Mucosa of stomach (tissue), 1 donor: ENCODE measurements at regions not wholly inside any gene's neighbourhood (a gene's known extent, or its start where the extent isn't known, plus 50 kb on each side); places are given as distances from the start of the nearest gene placed in this dataset.

Source experiments
- H3K27me3 ChIP-seq: one replicate; pipeline ENCODE4 v1.7.0; 2013; ENCODE audit warnings: mild to moderate bottlenecking, low read length; ENCODE audit not compliant: control insufficient read depth, insufficient read depth
- H3K36me3 ChIP-seq: one replicate; pipeline ENCODE4 v1.7.0; 2013; ENCODE audit warnings: low read length; ENCODE audit not compliant: control insufficient read depth, insufficient read depth
- H3K4me1 ChIP-seq: one replicate; pipeline ENCODE4 v1.7.0; 2013; ENCODE audit warnings: mild to moderate bottlenecking, low read length; ENCODE audit not compliant: control insufficient read depth, insufficient read depth
- H3K4me3 ChIP-seq: one replicate; pipeline ENCODE4 v1.7.0; 2013; ENCODE audit warnings: low read length
- H3K9ac ChIP-seq: one replicate; pipeline ENCODE4 v1.7.0; 2013; ENCODE audit warnings: mild to moderate bottlenecking, low read length, moderate library complexity
- H3K9me3 ChIP-seq: one replicate; pipeline ENCODE4 v1.7.0; 2013; ENCODE audit warnings: mild to moderate bottlenecking, low read length, moderate library complexity; ENCODE audit not compliant: control insufficient read depth
- donor health status: Pancreatic carcinoma.

- no peaks in the 10 kb centered on the region for H3K4me1 ChIP-seq
- no peak overlapping the region for H3K9ac ChIP-seq
- H3K27me3 ChIP-seq: no peaks in the 10 kb centered on the region
- no peaks in the 10 kb centered on the region for H3K9me3 ChIP-seq
- no peaks in the 10 kb centered on the region for H3K36me3 ChIP-seq
- no peak overlapping the region for H3K4me3 ChIP-seq
Measured at GRCh38 chr1:56442290-56442877, 137.0 kb downstream of the PLPP3 start.

DNA sequence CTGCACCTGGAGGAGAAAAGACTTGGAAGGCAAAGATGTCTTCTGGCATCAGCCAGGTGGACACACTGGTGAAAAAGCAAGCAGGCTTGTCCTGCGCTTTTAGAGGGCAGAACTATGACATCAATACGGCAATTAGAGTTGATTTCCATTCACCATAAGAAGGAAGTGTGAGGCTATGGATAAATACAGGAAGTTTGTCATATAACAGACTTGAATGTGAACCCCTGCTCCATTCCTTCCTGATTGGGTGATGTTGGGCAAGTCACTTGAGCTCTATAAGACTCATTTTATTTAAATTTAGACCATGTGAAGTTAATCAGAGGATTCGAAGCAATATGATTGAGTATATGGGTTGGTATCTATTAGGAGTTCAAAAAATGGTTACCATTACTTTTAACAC lies 137.8 kb downstream of the PLPP3 start:
- Histone ChIP-seq H3K36me3 (no peaks in the 10 kb centered on the region), H3K9me3 (no peaks in the 10 kb centered on the region), H3K4me3 (no peak overlapping the region), H3K9ac (no peak overlapping the region), H3K27me3 (no peaks in the 10 kb centered on the region), H3K4me1 (no peaks in the 10 kb centered on the region)

- Histone ChIP-seq H3K36me3 (no peaks in the 10 kb centered on the region), H3K4me1 (peaks cover 7% of the 10 kb centered on the region), H3K27me3 (no peaks in the 10 kb centered on the region), H3K9me3 (no peaks in the 10 kb centered on the region), H3K4me3 (no peak overlapping the region), H3K9ac (no peak overlapping the region)
Measured at GRCh38 chr1:56439610-56440264, 139.6 kb downstream of the PLPP3 start.

GRCh38 chr1:56438901-56439551 lies 140.3 kb downstream of the PLPP3 start:
- Histone ChIP-seq H3K27me3 (no peaks in the 10 kb centered on the region), H3K9me3 (no peaks in the 10 kb centered on the region), H3K9ac (no peak overlapping the region), H3K36me3 (no peaks in the 10 kb centered on the region), H3K4me3 (no peak overlapping the region), H3K4me1 (peaks cover 12% of the 10 kb centered on the region)

DNA sequence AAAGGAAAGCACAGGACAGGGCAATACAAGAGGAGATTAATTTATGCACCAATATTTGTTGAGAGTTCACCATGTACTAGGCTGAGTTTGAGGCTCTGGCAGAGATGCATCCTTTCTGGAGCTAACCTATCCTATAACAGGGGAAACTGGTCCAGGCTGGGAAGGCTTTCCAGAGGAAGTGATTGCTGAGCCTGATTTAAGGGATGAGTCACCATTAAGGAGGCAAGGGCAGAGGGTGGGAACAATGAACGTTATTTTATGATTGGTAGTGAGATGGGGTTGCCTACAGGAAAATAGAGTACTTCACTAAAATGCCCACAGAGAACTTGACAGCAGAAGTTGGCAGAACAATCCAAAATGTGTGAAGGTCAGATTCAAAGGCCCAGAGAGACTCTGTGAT lies 141.4 kb downstream of the PLPP3 start:
- Histone ChIP-seq H3K4me1 (peaks cover 23% of the 10 kb centered on the region), H3K36me3 (no peaks in the 10 kb centered on the region), H3K9me3 (no peaks in the 10 kb centered on the region), H3K9ac (no peak overlapping the region), H3K27me3 (no peaks in the 10 kb centered on the region), H3K4me3 (no peak overlapping the region)

DNA sequence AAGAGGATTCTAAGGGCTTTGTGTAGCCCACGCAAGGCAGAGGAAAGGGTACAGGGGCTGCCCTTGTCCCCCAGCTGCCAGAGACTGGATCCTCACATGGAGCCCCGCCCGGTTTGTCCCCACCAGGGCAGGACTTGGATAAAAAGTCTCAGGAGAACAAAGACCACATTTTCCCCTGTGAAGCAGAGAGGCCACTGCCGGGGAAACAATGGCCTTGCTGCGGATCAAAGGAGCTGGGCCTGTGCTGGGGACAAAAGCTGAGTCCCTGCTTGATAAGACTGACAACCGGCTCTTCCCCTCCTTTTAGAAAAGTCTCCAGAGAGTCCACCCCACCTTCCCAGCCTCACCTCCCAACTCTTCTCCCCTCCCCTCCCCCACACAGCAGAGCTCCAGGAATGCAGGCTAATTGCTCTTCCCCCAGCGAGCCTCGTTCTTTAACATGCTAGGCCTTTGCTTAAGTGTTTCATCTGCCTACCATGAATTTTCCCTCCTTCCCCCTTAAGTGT lies 142.4 kb downstream of the PLPP3 start:
- Histone ChIP-seq H3K4me3 (no peak overlapping the region), H3K27me3 (no peaks in the 10 kb centered on the region), H3K36me3 (no peaks in the 10 kb centered on the region), H3K4me1 (peaks cover 33% of the 10 kb centered on the region), H3K9ac (no peak overlapping the region), H3K9me3 (no peaks in the 10 kb centered on the region)

- Histone ChIP-seq H3K36me3 (no peaks in the 10 kb centered on the region), H3K4me1 (peaks cover 34% of the 10 kb centered on the region), H3K9me3 (no peaks in the 10 kb centered on the region), H3K27me3 (no peaks in the 10 kb centered on the region), H3K4me3 (no peak overlapping the region), H3K9ac (no peak overlapping the region)
Measured at GRCh38 chr1:56436296-56436695, 143.1 kb downstream of the PLPP3 start.

DNA sequence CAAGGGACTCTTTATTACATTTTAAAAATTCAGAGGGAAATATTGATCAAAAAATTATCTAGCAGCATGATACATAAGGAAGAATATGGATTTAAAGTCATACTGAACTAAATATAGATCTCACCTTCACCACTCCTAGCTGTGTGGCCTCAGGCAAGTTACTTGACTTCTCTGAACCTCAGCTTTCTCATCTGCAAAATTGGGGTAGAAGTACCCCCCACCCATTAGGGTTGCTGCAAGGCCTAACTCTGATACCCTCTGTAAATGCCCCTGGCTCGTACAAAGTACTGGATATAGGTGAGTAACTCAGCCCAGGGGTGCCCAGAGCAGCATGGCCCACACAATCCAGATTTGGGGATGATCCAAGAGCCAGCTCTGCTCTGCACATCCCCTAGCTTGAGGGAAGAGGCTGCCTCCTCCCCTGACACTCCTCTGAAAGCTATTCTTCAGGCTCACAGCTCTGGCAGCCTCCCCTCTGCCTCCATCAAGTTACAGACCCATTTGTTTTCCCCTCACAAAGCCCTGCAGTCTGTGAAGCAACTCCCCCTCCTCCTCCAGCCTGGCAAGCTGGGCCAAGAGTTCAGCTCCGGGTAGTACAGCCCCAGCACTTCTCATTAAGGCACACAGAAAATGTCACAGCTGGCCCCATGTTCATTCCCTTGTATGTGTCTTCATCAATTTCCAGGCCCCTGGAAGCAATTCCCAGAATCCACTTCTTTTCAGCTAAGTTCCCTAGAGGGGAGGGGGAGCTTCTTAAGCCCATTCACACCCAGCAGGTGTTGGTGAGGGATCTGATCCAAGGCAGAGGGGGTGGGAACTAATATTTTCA lies 143.7 kb downstream of the PLPP3 start:
- Histone ChIP-seq H3K27me3 (no peaks in the 10 kb centered on the region), H3K36me3 (no peaks in the 10 kb centered on the region), H3K9ac (no peak overlapping the region), H3K4me3 (no peak overlapping the region), H3K9me3 (no peaks in the 10 kb centered on the region), H3K4me1 (peaks cover 34% of the 10 kb centered on the region)

- Histone ChIP-seq H3K36me3 (no peaks in the 10 kb centered on the region), H3K4me1 (peaks cover 34% of the 10 kb centered on the region), H3K9ac (no peak overlapping the region), H3K4me3 (no peak overlapping the region), H3K27me3 (no peaks in the 10 kb centered on the region), H3K9me3 (no peaks in the 10 kb centered on the region)
Measured at GRCh38 chr1:56434740-56435139, 144.6 kb downstream of the PLPP3 start.

DNA sequence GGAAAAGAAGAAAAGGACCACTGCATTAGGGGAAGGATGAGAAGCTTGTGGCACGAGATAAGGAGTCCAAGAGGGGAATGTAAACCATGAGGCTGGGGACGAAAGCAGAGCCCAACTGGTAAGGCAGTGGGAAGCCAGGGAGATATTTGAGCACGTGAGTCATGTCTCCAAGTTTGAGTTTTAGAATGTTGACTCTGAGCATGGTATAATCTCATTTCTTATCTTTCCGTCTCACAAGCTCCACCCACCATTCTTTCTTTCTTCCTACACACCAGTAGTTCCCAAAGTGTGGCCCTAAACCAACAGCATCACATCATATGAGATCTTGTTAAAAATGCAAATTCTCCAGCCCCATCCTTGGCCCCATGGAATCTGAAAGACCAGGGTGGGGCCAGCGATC lies 145.3 kb downstream of the PLPP3 start:
- Histone ChIP-seq H3K36me3 (no peaks in the 10 kb centered on the region), H3K4me3 (no peak overlapping the region), H3K9ac (no peak overlapping the region), H3K27me3 (no peaks in the 10 kb centered on the region), H3K9me3 (no peaks in the 10 kb centered on the region), H3K4me1 (peaks cover 34% of the 10 kb centered on the region)

DNA sequence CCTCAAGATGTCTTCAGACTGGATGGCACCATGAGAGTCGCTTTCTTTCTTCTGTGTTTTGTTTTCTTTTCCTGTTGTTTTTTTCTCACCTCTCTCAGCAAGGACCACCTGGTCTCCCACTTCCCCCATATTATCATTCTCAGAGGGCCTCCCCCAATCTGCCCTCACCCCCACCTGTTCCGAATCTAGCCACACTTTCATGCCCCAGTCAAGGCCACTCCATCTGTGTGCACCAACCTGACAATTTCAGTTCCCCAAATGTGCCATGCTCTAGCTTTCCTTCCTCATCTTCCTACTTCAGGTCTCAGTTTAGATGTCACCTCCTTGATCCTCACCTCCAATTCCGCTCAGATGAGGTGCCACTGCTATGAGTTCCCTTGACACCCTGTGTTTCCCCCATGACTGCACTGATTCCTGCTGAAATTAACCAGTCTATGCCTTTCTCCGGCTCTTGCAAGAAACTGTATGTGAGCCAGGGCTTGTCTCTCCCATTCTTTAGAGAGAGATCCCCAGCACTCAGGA lies 146.2 kb downstream of the PLPP3 start:
- Histone ChIP-seq H3K9me3 (no peaks in the 10 kb centered on the region), H3K4me1 (peaks cover 34% of the 10 kb centered on the region), H3K9ac (no peak overlapping the region), H3K36me3 (no peaks in the 10 kb centered on the region), H3K4me3 (no peak overlapping the region), H3K27me3 (no peaks in the 10 kb centered on the region)
